HG03342 (cell line): ENCODE measurements at regions not wholly inside any gene's neighbourhood (a gene's known extent, or its start where the extent isn't known, plus 50 kb on each side); places are given as distances from the start of the nearest gene placed in this dataset.
"Not testable (repeated sequence)": the region's sequence is repeated elsewhere in the genome, so short reads cannot be mapped to it uniquely, and the experiment has no call there.

Experiments
- ATAC-seq: cut with Tn5 transposase; IDR thresholded peaks from one replicate; pipeline ENCODE4 v1.9.1; 2021; ENCODE audit warnings: mild to moderate bottlenecking, moderate library complexity; ENCODE audit not compliant: unreplicated experiment

DNA sequence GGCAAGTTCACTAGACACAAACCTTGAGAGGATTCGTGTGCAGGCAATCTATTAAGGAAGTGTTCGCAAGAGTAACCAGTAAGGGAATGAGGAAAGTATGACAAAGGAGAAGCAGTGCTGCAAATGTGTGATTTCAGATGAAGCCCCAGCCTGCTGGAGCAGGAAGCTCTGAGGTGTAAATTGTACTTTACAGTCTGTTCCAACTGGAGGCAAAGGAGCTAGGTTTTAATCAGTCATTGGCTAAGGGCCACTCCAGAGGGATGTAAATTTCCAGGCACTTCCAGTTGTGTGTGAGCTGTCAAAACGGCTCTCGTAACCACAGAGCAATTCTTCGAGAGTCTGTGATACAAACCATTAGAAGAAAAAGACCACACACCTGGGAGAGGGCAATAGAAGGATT, 359.5 kb upstream of the FAM98A start:
- ATAC-seq, result no peak

- no peak for ATAC-seq
Observed at GRCh38 chr2:33949371-33949770, 350.3 kb upstream of the FAM98A start.

GRCh38 chr2:33946193-33946592, 347.1 kb upstream of the FAM98A start:
- no peak for ATAC-seq

GRCh38 chr2:33933203-33933602, 334.1 kb upstream of the FAM98A start:
- no peak for ATAC-seq

GRCh38 chr2:33931164-33931563, 332.1 kb upstream of the FAM98A start:
- ATAC-seq, result no peak

DNA sequence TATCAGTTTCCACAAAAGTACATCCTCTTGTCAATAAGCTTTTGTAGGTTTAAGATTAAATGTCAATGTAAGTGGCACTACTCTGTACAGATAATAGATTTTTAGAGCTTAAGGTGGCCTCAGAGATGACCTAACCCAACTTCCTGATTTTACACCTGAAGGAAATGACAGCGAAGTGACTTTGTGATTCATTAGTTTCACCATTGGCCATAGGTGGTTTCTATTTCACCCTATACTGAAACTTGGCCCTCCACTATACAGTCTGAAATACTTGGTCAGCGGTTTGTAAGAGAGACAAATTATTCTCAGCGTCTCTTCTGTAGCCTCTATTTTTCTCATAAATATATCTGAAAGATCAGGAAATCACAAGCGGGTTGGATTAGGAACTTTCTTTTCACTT, 330.4 kb upstream of the FAM98A start:
- peak; percentile 89 for ATAC-seq

DNA sequence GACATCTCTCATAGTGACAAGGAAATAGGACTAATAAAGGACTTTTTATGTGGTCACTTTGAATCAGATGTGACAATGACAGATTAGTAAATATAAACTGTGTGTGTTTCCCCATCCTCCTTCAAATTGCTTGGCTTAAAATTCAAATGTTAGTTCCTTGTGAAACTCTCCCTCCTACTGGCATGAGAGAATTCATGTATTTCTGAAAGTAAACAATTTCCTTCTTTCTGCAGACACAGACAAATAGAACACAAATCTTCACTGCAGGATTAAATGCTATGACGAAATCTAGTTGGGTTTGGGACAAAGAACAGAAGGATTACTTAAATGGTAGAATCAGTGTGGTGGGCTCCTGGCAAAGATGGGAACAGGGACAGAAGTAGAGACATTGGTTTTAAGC, 328.7 kb upstream of the FAM98A start:
- no peak for ATAC-seq

DNA sequence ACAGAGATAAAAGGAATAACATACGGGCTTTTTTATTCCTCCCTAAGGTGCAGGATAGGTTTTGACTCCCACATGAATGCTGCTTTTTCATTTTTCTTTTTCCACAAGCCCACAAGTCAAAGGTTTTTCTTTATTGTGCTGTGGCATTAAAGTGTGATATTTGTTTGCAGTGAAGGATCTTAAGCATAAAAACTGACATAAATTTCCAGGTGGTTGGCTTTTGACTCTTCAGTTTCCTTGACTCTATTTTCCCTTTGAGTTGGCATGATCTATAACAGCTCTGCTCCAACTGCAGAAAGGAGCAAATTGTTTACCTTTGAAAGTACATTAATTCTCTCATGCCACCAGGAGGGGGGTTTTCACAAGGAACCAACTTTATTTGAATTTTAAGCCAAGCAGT, 326.2 kb upstream of the FAM98A start:
- no peak for ATAC-seq

DNA sequence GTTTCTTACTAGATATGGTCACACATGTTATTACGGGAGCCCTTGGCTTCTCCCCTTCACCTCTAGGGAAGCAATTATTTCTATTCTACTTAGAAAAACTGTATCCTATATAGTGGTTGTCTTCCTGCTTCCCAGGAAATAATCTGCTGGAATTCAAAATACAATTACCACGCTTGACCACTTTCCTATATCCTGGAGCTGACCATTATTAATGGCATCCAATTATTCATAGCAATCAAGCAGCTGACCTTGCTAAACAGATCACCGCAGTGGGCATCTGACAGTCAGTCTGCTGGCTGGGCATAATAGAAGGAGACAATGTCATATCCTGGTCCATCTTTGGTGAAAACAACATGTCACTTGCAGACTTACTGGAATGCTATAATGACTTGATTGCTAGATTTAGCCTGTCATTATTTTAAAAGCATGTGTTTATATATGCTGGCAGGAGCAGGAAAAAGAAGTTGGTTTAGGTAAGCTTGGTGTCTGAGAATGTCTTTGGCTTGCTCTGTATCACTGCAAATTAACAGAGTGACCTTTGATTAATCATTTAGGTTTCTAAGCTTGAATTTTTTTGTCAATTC, 325.6 kb upstream of the FAM98A start:
- ATAC-seq, result no peak

GRCh38 chr2:33917252-33917651, 318.2 kb upstream of the FAM98A start:
- ATAC-seq, result no peak

- ATAC-seq, result no peak
Observed at GRCh38 chr2:33913071-33913616, 314.0 kb upstream of the FAM98A start.

DNA sequence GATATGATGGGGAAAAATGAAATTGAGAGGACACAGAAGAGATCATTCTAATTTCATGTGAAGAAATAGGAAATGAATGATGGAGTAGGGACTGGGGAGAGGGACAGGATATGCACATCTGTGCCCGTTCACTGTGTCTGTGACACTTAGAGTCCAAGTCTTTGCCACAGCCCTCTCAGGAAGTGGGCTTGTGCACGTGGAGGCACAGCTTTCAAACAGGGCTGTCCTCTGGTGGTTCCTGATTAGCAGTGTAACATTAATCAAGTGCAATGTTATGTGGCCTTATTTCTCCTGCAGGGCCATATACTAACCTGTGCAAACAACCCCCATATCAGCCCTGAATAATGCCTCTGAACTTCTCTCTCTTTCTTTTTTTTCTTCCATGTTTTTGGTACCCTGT, 312.2 kb upstream of the FAM98A start:
- ATAC-seq, result no peak

DNA sequence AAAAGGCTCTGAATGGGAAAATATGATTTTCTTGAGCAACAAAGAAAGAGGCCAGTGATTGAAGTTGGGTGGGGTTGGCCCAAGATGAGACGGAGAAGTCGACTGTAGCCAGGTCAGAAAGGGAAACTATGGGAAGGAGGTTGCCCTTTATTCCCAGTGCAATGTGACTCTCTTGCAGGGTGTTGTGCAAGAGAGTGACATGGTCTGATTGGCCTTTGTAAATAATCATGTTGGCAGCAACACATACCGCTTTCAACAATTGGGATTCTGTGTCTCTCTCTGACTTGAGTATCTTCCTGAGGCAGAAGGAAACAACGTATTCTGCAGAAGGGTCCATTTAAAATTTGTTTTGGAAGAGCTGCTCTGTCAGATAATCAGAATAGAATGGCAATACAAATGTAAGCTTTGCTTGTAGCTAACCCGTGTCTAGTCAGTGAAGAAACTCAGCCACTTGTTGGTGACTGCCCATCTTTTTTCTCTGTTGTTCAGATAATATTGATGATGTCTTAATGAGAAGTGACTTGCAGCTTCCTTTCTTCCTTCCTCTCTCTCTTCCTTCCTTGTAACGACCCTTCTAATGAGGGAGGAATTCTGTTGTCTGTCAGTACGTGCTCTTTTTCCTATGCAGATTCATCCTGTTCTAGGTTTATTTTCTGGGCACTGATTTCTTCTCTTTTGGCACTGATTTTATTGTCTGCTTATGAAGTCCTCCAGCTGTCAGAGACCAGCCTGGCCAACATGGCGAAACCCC, 311.0 kb upstream of the FAM98A start:
- ATAC-seq, result no peak

- ATAC-seq, result no peak
Observed at GRCh38 chr2:33907866-33908265, 308.8 kb upstream of the FAM98A start.

DNA sequence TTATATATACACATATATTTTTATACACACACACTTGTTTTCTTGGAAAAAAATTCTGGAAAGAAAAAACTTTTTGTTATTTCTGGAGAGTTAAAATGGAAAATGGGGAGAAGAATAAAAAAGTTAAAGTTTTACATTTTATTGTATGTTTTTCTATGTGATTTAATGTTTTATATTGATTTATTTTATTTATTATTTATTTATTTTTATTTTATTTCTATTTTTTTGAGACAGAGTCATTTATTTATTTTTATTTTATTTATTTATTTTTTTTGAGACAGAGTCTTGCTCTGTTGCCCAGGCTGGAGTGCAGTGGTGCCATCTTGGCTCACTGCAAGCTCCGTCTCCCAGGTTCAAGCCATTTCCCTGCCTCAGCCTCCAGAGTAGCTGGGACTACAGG, 307.0 kb upstream of the FAM98A start:
- ATAC-seq, result not testable (repeated sequence)

DNA sequence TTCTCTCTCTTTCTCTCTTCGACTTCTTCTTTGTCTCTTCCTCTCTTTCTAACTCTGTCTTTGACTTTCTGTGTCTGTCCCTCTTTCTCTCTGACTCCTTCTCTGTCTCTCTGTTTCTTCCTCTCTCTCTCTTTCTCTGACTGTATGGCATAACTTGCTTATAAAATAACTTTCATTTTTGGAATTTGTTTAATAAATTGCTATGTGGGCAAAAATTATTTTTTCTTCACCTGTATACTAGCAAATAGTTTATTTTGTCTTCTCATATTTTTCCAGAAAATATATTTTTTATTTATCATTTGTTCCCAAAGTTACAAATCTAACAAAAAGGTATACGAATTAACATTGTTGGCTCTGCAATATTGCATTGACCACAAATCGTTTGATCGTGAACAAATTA, 305.7 kb upstream of the FAM98A start:
- ATAC-seq, result no peak

- no peak for ATAC-seq
Observed at GRCh38 chr2:33903701-33904100, 304.6 kb upstream of the FAM98A start.

GRCh38 chr2:33903215-33903614, 304.1 kb upstream of the FAM98A start:
- no peak for ATAC-seq

DNA sequence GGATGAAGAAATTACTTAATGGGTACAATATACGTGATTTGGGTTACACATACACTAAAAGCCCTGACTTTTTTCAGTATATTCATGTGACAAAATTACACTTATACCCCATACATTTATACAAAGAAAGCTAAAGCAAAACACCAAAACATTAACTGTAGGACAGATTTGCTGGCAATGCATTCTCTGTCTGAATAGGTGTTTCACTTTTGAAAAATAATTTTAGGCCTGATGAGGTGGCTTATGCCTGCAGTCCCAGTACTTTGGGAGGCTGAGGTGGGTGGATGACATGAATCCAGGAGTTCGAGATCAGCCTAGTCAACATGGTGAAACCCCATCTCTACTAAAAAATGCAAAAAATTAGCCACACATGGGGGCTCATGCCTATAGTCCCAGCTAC, 301.5 kb upstream of the FAM98A start:
- ATAC-seq, result no peak

GRCh38 chr2:33897741-33898140, 298.6 kb upstream of the FAM98A start:
- no peak for ATAC-seq

DNA sequence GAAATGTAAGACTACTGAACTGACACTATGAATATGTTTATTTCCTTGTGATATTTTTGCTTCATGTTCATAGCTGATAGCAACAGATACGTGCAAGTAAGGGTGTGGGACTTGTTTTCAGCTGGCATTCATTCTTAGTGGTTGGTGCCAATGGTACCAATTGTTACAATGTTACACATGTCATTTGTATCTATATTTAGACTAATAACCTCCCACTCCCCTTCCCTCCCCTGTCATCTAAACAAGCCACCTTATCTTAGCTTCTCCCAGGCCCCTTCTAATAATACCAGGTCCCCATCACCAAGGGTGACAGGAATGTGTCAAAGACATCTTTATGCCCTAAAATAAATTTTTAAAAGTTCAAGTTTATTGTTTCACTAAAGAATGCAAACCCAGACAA, 294.7 kb upstream of the FAM98A start:
- no peak for ATAC-seq

DNA sequence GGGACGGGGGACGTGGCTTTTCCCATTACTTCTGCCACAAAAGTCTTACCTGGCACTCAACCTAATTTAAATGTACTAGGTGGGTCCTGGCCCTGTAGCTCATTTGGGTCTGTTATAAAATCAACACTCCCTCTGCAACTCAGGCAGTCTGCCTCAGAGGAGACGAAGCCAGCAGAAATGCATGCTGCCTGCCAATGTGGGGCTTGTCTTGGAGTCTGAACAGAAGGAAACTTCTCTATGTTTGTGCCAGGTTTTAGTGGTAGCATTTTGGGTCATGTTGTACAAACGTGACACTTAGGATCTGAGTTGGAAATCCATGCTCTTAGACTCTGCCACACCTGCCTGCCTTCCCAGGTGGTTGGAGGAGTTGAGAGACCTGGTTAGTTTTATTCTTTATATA, 292.5 kb upstream of the FAM98A start:
- no peak for ATAC-seq

DNA sequence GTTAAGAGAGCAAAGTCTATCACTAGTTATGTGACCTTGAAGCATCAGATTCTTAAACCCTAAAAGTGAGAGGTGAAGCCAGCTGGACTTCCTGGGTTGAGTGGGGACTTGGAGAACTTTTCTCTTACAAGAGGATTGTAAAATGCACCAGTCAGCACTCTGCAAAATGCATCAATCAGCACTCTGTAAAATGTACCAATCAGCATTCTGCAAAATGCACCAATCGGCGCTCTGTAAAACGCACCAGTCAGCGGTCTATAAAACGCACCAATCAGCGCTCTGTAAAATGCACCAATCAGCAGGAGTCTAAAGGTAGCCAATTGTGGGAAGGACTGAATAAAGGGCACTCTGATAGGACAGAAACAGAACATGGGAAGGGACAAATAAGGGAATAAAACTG, 291.6 kb upstream of the FAM98A start:
- ATAC-seq, result no peak
